Astrocyte of the spinal cord (primary cell): ENCODE measurements at regions not wholly inside any gene's neighbourhood (a gene's known extent, or its start where the extent isn't known, plus 50 kb on each side); places are given as distances from the start of the nearest gene placed in this dataset.

Source experiments
- DNase-seq: peaks from one replicate; pipeline ENCODE4 v3.0.0; 2011; ENCODE audit warnings: low read depth, low spot score
- H3K4me3 ChIP-seq: 2 replicates; pipeline ENCODE4 v1.5.1; 2011; ENCODE audit warnings: low read depth, mild to moderate bottlenecking, low read length, moderate library complexity
- CTCF ChIP-seq: IDR thresholded peaks from 2 replicates; pipeline ENCODE4 v1.5.1; 2012; ENCODE audit warnings: low read depth, mild to moderate bottlenecking, low read length, inconsistent platforms
- in situ Hi-C: cut with HindIII; loops from 2 replicates; pipeline ENCODE4 v1.10.0; 2017; ENCODE audit warnings: low sequenced_read_pairs

- in situ Hi-C loops: no loop called here
- TF ChIP-seq CTCF: no peak
- H3K4me3 ChIP-seq: no peak overlapping the region
- DNase-seq: no peak
These were observed 1319.8 kb downstream of the TBC1D22A start for GRCh38 chr22:48082284-48082683.

- TF ChIP-seq CTCF: no peak
- in situ Hi-C loops: no loop called here
- no peak for DNase-seq
- H3K4me3 ChIP-seq: no peak overlapping the region
These were observed 1318.8 kb downstream of the TBC1D22A start for GRCh38 chr22:48081281-48081680.

- TF ChIP-seq CTCF: no peak
- in situ Hi-C loops: no loop called here
- DNase-seq: no peak
- H3K4me3 ChIP-seq: no peak overlapping the region
These were observed 1318.1 kb downstream of the TBC1D22A start for GRCh38 chr22:48080316-48081165.

- no peak overlapping the region for H3K4me3 ChIP-seq
- in situ Hi-C loops: no loop called here
- no peak for TF ChIP-seq CTCF
- DNase-seq: no peak
These were observed 1317.2 kb downstream of the TBC1D22A start for GRCh38 chr22:48079505-48080290.

- no peak overlapping the region for H3K4me3 ChIP-seq
- no peak for DNase-seq
- in situ Hi-C loops: no loop called here
- TF ChIP-seq CTCF: no peak
These were observed 1316.4 kb downstream of the TBC1D22A start for GRCh38 chr22:48078825-48079224.

GRCh38 chr22:48077699-48078098, 1315.2 kb downstream of the TBC1D22A start:
- in situ Hi-C loops: no loop called here
- H3K4me3 ChIP-seq: no peak overlapping the region
- DNase-seq: no peak
- TF ChIP-seq CTCF: no peak
